SHP77 (cell line): ENCODE measurements at regions not wholly inside any gene's neighbourhood (a gene's known extent, or its start where the extent isn't known, plus 50 kb on each side); places are given as distances from the start of the nearest gene placed in this dataset.
A peak's percentile ranks its signal among the peaks of the same experiment; 100 is the strongest.

Experiments used
- DNase-seq, 2 experiments: peaks; one replicate each; lab custom pipeline; 2025; lab: John Stamatoyannopoulos, UW

GRCh38 chr3:87413814-87414213 is 137.4 kb upstream of the POU1F1 start:
- no peak for DNase-seq

GRCh38 chr3:87410110-87410509 is 133.7 kb upstream of the POU1F1 start:
- no peak for DNase-seq

- DNase-seq, result no peak
Measured at GRCh38 chr3:87398168-87398801, 121.9 kb upstream of the POU1F1 start.

GRCh38 chr3:87397211-87397610 is 120.8 kb upstream of the POU1F1 start:
- DNase-seq, result no peak

GRCh38 chr3:87390821-87391220 is 114.4 kb upstream of the POU1F1 start:
- no peak for DNase-seq

DNA sequence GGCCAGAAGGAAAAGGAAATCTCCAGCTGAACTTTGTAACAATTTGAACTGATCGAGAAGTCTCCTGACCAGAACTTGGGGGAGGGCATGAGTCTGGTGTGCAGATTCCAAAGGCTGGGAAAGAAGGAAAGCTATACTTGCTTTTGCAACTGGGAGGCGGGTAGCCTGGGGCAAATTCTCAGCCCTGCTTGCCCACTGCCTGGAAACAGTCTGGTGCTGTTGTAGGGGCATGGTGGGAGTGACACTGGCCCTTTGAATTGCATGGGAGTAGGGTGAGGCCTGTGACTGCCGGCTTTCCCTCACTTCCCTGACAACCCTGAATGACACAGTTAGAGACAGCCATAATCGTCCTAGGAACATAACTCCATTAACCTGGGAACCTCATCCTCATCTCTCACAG is 114.0 kb upstream of the POU1F1 start:
- DNase-seq, result no peak

DNA sequence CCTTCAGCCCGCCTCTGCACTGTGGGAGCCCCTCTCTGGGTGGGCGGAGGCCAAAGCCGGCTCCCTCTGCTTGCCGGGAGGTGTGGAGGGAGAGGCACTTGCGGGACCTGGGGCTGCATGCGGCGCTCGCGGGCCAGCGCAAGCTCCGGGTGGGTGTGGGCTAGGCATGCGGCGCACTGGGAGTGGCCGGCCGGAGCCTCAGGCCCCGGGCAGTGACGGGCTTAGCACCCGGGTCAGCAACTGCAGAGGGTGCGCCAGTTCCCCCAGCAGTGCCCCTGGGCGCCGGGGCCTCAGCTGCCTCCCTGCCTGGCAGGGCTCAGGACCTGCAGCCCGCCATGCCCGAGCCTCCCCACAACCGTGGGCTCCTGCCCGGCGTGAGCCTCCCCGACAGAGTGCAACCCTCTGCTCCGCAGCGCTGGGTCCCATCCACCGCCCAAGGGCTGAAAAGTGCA is 98.9 kb upstream of the POU1F1 start:
- DNase-seq, result no peak

- DNase-seq, result peak in 1 of 2 experiments; percentile 20
Measured at GRCh38 chr3:87370007-87370406, 93.6 kb upstream of the POU1F1 start.

GRCh38 chr3:87367736-87368135 is 91.4 kb upstream of the POU1F1 start:
- DNase-seq, result no peak

DNA sequence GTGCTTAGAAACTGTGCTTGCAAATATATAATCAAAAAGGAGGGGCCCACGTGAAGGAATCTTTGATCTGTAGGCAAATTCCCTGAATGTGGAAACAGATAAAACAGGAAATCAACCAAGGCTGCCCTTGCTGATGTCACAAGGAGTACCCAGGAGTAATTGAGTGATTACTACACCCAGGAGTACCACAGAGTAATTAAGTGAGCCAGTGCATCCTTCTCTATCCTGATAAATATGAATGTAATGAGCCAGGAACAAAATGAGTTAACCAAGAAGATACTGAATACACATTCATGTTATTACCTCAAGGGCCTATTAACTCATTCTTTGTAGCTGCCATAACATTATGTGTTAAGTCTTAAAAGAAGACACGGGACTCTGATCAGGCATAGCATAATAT is 87.3 kb upstream of the POU1F1 start:
- DNase-seq, result no peak

DNA sequence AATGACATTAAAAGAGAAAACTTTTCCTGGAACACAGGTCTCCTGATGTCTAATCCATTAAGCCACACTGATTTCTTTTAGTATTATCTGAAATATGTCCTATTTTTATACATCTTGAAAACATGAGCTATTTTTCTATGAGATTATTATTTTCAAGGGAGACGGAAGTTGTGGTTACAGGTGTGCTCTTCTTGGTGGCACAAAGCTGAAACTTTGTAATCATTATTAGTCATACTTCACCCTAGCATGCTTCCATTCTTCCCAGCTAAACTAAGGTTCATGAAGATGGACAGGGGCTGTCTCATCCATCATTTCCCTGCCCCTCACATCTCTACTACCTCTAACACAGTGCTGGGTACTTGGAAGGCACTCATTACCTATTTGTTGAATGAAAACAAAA is 85.6 kb upstream of the POU1F1 start:
- DNase-seq, result no peak

- DNase-seq, result no peak
Measured at GRCh38 chr3:87361271-87361670, 84.9 kb upstream of the POU1F1 start.

- DNase-seq, result no peak
Measured at GRCh38 chr3:87359826-87360225, 83.4 kb upstream of the POU1F1 start.

- DNase-seq, result no peak
Measured at GRCh38 chr3:87359025-87359424, 82.6 kb upstream of the POU1F1 start.

DNA sequence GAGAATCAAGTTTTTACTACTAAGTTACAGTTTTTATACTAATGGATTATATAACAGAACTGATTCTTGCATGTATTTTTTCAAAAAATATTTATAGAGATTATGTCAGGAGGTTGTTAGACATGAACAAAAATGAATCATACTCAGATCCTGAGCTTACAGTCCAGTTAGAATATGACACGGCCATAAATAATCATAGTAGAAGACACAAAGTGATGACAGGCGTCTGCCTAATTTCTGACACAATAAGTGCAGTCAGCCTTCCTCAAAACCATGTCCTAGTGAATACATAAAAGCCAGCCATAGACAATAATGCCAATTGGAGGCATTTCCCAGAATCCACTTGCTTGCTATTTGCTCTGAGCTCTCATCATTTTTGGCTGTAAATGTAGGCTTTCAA is 81.7 kb upstream of the POU1F1 start:
- no peak for DNase-seq

DNA sequence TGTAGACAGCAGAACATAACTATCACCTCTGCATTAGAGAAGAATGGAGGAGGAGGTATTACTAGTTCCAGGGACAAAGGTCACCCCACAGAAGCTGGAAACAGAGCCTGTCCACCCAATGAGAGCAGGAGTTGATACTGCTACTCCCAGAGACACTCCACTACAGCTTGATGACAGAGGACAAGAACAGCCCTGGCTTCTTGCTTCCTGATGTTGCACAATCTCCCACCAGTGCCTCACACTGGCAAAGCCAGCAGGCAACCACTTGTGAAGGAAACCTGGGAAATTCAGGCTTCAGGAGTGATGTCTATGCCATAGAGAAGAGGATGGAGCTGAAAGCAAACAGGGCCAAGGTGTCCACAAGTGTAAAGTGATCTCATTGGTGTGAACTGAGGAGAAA is 78.0 kb upstream of the POU1F1 start:
- DNase-seq, result no peak

DNA sequence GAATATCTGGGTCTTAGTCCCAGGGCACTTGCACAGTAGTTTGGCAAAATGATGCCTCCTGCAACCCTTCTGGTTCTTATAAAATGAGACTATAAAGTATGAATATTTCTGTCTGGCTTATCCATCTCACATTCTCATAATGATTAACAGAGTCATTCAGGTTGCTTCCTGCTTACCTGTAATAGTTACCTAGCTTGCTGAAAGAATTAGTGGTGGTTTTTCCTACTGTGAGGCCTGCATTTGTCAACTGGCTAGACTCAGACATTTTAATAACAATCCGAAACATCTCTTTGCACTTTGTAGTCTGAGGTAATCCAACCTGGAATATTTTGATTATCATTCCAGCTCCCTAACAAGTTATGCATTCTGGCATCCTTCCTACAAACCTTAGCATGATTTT is 75.6 kb upstream of the POU1F1 start:
- DNase-seq, result no peak

DNA sequence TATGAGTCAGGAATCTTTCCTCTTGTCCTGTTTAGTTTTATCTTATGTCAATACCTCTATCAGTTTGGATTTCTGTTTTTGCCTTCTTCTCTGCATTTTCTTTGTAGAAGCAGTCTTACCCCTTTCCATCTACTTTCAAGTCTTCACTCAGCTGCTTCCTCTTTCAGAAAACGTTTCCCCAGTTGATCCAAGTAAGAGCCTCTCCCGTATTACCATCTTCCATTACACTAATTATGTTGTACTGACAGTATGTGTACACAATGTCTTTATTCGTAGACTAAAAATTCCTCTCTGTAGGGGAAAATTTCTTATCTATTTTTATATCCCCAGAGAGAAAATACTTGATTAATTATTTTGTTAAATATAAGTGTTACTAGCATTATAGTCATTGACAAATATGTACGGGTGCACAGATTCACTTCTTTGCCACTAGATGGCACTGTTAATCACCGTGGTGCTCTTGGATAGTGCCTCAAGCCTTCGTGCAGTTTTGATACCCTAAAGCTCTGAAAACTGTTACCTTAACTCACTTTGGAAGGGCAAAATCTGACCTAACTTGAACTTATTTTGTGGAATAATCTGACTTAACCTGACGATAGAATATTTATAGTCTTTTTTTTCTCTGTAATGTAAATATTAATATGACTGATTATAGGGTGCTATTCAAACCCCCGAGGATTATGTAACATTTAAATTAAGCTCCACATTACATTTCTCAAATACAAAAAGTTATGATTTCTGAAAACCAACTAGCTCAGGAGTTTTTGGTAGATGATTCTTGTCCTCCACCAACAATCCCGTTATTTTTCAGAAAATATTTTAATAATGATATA is 74.2 kb upstream of the POU1F1 start:
- peak; percentile 45 to 50 for DNase-seq

DNA sequence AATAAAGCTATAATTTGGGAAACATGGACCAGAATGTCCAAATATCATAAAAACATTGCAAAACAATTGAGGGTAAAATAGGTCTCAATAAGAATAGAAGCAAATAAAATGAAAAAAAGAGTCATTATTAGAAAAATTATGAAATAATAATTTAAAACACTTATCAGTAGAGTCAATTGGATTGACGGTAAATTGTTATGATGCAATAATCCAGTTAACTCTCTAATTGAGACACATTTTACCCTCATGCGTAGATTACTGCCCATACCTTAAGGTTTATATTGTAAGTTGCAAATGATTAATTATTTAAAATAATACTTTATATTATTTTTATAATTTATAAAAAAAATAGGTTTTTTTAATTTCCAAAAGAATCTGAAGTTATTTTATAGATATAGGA is 73.4 kb upstream of the POU1F1 start:
- no peak for DNase-seq

GRCh38 chr3:87336761-87337160 is 60.4 kb upstream of the POU1F1 start:
- peak in 1 of 2 experiments; percentile 20 for DNase-seq

DNA sequence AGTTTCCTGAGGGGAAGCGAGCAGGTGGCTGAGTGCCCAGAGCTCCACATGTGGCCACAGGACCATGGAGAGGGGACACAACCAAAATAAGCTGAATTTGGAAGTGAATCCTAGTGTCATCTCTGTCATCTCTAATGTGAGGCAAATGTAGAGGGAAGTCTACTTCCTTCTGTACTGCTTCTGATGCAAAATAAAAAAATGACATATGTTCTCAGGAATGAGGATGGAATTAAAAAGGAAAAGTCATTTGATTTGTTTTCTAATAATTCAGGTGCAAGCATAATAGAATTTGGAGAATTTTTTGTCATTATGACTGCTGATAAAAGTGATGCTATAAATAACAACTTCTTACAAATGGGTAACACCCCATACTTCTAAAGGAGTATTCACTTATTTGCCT is 59.5 kb upstream of the POU1F1 start:
- no peak for DNase-seq

DNA sequence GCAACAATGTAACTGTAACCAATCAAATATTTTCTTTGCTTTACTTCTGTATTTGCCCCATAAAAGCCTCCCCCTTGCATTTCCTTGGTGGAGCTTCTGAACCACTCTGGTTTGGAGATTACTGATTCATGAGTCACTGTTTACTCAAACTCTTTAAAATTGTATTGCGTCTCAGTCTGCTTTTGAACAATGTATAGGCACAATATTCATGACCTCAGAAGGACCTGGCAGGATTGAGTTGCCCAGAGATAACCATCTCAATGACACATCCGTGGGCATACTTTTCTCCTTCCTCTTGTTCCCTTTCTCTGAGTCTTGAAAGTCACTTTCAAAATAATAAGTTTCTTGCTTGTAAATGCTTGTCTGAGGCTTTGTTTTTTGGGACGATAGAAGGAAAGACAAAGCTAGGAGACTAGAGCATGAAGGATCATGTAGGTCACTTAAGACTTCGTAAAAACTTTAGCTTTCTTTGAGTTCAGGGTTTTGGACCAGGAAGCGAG is 57.1 kb upstream of the POU1F1 start:
- peak in 1 of 2 experiments; percentile 65 for DNase-seq

GRCh38 chr3:87332789-87333188 is 56.4 kb upstream of the POU1F1 start:
- DNase-seq, result no peak
